ENCODE measurements at regions not wholly inside any gene's neighbourhood (a gene's known extent, or its start where the extent isn't known, plus 50 kb on each side); places are given as distances from the start of the nearest gene placed in this dataset.

DNA sequence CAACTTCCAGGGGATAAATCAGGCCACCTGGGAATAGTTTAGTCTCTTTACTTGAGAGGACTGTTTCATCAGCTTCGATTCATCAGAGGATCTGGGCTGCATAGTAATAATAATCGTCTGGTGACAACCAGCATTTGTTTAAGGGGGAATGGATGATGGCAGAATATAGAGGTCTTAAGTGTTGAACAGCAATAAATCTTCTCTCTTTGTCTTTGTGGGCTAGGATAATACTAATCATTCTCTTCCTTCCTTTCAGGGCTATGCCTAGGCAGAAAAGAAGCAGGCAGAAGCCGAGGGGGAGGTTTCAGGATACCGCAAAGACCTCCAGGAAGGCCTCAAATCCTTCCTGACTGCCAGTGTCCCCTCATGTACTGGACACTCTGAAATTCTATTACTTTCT lies 150.4 kb upstream of the GAREM1 start:
- no peak for DNase-seq

DNA sequence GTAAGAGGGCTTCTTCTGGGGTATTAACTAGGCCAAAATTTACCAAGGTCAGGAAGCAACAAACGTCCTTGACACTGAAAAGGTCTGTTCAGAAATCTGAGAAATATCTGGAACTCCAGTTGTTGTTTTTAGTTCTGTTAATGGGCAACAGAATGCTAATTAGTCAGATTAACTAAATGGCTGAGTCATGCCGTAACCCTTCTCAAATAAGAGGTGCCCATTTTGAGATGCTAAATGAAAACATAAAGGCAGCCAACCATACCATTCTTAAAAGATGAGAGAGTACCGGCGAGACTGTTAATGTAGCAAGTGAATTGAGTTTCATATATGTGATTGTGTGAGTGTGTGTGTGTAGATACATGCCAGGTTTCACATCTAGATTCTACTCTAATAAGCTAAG lies 147.9 kb upstream of the GAREM1 start:
- DNase-seq, result no peak

DNA sequence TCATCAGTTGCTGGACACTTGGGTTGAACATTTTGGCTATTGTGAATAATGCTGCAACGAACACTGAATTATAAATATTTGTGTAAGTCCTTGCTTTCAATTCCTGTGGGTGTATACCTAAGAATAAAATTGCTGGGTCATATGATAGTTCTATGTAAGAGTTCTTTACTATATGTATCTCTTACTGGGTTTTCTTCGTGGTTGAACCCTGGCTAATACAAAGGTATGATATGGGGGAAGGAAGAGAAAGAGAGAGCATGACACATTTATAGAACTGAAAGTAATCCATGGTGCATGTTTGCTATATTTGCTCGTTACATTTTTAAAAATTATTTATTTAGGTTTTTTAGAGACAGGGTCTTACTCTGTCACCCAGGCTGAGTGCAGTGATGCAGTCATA lies 143.1 kb upstream of the GAREM1 start:
- no peak for DNase-seq

DNA sequence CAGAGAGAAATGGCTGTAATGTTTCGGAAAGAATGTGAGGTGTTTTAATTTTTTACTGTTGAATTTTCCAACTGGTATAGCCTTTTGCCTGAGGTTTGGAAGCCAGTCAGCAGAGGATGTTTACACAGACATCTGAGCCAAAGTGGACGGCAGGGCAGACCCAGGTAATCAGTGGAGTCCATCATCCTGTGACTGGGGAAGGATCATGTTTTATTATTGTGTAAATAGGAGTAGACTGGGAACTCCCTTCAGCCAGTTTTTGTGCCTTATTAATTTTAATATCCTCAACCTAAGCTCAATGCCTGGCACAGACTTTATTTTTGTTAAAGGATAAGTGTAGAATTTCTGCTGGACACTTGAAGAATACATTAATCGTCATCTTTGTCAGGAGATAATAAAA lies 142.0 kb upstream of the GAREM1 start:
- peak; percentile 15 for DNase-seq

DNA sequence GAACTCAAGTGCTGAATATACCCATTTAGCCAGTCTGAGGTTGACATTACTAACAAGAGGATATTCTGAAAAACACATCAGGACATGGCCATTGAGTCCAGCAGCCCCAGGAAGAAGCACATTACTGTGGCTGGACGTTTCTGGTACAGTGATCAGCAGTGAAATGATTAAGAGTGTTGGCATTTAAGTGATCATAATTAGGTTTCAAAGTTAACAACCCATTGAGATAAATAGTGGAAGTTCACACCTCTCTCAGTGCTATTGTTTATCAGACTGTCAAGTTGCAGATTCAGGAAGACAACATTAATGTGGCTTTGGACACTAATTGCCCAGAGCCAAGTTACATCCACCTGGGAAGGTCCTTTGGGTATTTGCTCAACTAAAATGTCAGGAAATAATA lies 139.5 kb upstream of the GAREM1 start:
- no peak for DNase-seq

DNA sequence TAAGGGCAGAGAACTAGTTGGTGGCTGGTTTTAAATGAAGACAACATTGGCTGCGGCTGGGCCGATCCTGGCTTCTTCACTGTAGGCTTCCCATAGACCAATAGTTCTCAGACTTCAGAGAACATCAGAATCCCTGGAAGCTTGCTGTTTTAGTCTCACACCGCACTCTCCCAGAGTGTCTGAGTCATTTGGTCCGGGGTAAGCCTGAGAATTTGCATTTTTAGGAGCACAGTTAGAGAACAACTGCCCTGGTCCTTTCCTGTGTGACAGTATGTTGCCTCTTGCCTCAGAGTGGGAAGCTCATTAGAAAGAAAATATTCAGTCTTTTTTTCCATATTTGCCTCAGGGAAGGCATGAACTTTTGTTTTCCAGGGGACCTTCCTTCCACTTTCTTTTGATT lies 137.1 kb upstream of the GAREM1 start:
- DNase-seq, result no peak

DNA sequence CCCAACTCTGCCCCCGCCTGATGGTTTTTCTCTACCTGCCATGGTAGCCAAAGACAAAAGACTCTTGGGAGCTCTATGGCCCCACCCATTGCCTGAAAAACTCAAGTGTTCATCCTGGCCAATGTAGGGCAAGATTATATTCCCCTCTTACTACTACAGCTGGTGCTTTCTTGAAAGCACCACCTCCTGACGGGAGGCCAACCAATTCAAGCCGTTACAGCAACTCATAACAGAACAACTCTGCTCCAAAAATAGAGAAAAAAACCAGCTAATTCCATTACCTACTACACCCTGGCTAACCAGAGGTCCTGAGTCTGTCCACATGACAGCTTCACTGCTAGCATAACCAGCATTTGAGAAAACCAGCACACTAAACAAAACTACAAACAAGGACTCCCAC lies 127.5 kb upstream of the GAREM1 start:
- no peak for DNase-seq

DNA sequence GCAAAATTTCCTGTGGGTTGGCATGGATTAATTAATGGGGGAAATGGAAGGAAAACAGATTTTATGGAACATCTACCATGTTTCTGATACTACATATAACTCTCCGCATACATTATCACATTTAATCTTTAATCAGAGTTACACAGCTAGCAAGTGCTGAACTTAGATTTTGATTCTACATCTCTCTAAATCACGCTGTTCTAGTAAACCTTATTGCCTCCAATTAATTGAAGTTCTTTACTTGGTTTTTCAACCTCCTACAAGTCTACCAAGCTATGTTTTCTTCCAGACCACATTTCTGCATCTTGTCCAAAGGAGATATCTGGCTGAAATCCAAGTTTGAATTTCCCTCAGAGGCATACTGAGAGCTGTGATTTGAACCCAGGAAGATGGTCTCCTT lies 125.8 kb upstream of the GAREM1 start:
- no peak for DNase-seq

DNA sequence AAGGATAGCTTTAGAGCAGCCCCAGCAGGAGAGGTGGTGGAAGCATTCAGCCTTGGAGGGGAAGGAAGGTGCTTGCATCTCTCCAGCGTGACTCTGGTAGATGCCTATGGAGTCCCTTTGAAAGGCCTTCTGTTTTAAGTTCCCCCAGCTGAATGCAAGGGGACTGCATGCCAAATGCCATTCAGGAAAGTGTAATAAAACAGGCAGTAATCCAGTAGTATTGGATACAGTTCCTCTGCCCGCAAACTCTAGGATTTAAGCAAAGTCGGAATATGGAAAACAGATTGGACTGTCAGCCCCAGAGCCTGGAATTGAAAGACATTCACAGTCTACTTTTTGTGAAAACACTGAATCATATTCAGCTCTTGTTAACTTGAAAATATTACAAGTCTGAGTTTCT lies 125.2 kb upstream of the GAREM1 start:
- peak; percentile 21 for DNase-seq

DNA sequence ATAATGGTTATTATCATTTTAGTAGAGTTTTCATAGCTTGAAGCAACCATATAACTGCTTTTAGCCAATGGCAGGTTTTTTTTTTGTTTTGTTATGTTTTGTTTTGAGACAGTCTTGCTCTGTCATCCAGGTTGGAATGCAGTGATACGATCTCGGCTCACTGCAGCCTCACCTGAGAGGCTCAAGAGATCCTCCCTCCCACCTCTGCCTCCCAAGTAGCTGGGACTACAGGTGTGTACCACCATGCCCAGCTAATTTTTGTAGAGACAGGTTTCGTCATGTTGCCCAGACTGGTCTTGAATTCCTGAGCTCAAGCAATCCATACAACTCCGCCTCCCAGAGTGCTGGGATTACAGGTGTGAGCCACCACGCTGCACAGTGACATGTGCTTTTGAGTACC lies 117.5 kb upstream of the GAREM1 start:
- DNase-seq, result no peak

DNA sequence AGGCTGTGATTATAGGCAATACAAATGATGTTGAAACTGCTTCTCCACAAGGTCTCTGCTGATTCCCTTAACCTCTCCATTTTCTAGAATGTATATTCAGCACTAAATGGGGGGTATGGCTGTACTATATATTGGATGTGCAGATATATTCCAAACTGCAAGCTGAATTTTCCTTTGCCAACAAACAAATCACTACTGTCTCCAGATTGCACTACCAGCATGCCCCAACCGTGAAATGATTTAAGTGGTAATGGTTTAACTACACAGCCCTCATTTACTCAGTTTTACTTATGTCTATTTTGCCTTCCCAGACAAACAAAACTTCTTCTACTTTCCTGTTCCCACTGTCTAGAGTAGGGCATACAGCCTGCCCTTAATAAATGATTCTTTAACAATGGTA lies 112.7 kb upstream of the GAREM1 start:
- DNase-seq, result no peak

DNA sequence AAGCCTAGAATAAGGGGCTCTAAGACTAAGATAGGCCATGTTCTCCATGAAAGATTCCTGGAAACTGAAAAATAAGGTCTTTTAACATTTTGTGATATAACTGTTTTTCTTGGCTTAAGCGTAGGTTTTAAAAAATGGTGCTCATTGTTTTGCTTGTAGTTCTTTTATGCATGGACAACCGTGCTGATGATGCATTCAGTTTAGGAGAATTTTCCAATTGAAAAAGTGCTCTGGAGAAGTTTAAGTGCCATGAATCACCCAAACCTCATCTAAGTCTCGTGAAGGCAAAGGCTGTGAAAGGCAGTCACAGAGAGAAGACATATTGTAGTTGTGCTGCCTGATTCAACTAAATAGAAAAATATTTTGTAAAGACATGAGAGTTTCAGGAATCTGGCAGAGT lies 111.8 kb upstream of the GAREM1 start:
- DNase-seq, result no peak

DNA sequence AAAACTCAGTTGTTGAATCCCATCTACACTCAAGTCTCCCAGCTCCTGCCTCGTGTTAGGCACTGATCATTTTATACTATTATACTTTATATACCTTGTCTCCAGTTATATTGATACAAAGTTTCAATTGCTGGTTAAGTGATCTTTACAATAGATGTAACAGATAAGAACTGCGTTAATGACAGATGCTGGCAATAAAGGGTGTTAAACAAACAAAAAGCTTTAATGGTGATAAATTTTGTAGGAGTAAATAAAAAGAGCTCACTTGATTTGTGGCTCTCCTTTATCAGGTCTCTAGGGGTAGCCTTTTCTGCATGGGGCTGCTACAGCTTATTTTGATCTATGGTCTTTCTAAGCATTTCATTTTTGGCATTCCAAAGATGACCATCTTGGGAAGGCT lies 106.9 kb upstream of the GAREM1 start:
- no peak for DNase-seq

DNA sequence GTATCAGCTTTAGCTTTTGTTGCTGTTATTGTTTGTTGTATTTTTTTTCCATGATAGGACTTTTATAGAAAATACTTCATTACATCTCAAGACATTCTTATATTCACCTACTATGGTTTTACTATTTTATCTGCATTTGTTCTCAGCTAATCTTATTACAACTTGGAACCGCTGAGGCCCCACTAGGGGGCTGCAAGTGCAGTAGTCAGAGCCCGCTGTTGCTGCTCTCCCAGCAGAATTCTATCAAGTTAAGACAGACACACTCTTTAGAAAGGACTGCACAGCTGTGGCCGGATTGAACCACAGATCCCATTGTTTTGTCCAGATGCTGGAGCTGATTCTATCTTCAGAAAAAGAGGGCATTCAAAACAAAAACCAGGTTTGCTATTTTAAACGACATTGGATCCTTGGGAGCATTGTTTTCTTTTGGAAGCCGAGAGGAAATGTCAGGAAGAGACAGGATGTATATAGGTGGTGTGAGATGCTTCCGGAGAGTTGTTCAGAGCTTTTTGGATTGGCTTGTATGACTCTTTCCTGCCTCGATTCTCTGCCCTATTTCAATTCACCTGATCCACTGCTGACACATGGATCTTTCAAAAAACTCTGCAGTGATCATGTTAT lies 105.7 kb upstream of the GAREM1 start:
- DNase-seq, result peak; percentile 29

DNA sequence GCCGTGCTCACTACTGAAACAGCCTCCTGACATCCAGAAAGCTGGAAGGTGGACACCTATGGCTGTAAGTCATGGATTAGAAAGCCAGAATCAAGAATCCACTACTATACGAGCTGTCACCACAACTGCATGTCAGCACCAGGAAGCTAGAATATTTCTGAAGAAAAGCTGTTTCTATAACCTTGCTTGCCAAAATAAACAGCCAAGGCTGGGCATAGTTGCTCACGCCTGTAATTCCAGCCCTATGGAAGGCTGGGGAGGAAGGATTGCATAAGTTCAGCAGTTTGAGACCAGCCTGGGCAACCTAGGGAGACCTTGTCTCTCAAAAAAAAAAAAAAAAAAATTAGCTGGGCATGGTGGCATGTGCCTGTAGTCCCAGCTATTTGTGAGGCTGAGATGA lies 96.3 kb upstream of the GAREM1 start:
- no peak for DNase-seq

DNA sequence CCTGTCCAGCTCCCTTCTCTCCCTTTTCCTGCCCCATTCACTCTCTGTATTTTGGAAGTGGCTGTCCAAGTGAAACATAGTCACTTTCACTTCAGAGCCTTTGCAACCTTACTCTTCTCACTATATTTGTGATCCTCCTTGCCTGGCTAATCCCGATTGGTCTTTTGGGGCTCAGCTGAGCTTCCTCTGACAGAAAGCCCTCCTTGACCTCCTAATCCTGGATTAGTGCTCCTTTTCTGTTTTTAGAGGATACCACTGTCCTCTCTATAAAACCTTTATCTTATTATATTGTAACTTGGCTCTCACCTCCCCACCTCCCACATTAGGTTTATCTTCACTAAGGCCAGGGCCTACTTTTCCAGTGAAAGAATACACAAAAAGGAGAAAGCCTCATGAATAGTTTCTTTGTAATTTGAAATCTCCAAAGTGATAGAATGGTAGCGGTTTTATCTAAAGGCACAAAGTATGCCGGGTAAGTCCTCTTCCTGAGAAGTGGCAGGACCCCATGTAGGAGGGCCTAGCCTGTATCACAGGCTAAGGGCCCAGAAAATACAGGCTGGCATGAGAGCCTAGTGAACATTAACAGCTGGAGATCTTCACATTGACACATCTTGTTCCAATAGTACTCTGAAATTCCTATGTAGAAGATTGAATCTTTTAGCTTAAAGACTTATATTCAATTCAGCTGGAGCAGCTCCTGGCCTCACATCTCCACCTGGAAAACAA lies 83.1 kb upstream of the GAREM1 start:
- DNase-seq, result no peak

DNA sequence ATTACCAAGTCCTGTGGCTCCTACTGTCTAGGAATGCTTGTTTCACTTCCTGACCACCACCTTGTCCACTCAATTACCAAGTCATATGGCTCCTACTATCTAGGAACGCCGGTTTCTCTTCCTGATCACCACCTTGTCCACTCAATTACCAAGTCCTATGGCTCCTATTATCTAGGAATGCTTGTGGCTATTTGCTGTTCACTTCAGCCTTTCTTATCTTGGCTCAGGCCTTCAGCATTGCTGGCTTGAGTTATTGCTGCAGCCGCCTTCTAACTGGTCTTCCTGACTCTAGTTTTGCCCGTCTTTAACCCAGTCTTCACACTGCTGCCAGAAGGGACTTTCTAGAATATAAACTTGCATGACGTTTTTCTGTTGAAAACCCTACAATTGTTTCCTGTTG lies 82.5 kb upstream of the GAREM1 start:
- no peak for DNase-seq

DNA sequence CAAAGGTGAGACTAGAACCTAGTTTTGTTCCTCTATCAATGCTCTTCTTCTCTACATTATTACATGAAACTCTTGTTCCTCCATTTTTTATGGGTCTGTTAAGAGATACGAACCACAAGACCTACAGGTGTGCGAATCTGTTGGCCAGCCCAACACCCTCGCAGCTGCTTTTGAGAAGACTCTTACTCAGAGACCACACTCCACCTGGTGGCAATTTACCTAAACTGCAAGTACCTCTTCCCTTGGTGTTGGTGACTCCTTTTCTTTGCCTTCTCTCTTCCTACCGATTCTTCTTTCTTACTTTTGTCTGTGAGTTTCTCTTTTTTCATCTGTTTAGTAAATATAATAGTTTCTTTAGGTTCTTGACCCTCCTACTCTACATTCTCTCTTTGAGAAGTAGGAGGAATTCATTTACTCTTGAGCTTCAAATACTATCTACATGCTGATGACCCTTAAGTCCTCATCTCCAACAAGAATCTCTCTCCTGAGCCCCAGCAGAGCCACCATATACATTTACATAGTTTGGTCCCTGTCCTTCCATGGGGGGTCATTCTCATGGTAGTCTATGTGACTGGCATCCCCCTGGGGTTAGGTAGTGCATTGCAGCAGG lies 81.8 kb upstream of the GAREM1 start:
- DNase-seq, result peak; percentile 15

DNA sequence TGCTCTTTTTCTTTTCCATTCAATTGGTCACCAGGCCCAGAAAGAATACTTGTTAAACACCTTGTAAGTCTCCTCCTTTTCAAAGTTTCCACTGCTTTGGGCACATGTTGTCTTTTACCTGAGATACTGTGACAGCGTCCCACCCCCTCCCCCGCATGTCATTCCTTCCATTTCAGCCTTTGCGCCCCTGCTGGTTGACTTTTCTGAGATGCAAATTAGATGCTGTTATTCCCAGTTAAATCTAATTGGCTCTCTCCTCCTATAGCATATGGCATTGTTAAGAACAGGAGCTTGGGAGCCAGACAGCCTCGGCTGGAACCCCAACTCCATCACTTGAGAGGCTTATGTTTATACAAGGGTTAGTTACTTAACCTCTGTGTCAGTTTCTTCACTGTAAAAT lies 80.3 kb upstream of the GAREM1 start:
- no peak for DNase-seq

DNA sequence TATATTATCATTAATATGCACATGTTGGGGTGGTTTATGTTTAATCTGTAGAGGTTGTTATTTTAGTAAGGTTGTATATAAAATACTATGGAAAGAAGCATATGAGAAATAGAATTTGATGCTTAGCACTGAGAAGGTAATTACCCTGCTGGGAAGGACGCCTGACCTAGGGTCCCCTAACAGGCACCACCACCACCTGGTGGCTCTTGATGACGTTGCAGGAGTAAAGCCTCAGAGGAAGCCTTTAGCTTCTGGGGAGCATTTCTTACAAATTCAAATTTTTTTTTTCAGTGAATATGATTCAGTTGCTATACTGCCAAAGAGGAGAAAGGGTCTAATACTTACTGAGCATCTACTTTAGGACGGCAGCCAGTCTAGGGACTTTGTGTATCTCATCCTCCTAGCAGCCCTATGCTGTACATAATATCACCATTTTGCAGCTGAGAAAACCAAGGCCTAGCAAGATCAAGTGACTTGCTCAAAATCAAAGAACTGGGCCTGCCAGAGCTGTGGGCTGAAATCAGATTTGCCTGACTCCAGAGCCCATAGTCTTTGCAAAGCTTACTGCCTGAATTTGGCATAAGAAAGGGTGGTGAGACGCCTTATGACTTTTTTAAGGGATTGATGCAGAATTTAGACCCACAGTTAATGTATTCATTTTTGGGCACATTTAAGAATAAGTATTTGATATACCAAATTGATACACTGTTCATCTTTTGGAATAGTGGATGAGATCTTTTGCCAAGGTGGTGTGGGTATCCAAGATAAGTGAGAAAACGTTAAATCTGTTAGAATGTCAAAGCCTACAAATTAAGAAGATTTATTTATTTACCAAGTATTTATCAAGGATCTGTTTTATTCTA lies 78.8 kb upstream of the GAREM1 start:
- peak; percentile 32 for DNase-seq

DNA sequence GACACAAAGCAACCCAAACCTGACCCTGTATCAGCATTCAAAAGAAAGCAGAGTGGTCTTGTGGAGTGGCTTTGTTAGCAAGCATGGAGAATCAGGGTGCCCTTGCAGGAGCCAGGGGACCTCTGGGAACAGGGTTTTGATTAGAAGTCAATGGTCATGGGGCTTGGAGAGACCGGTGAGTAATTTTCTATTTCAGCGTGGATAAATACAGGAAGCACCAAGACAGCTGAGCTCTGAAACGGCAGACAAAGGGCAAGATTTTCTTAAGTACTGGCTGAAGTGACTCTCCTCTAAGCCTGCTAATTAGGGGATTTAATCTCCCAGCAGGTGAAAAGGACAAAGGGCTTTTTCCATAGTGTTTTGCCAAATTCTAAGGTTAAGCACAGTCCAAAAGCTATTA lies 78.0 kb upstream of the GAREM1 start:
- no peak for DNase-seq

DNA sequence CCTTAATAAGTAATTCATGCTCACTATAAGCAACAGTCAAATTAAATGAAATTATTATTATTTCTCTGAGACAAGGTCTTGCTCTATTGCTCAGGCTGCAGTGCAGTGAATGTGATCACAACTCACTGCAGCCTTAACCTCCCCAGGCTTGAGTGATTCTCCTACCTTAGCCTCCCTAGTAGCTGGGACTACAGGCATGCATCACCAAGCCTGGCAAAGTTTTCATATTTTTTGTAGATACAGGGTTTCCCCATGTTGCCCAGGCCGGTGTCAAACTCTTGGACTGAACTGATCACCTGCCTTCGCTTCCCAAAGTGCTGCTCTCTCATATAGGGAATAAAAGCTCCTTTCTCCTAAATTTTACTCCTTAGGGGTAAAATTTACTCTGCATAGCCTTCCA lies 74.9 kb upstream of the GAREM1 start:
- DNase-seq, result no peak

DNA sequence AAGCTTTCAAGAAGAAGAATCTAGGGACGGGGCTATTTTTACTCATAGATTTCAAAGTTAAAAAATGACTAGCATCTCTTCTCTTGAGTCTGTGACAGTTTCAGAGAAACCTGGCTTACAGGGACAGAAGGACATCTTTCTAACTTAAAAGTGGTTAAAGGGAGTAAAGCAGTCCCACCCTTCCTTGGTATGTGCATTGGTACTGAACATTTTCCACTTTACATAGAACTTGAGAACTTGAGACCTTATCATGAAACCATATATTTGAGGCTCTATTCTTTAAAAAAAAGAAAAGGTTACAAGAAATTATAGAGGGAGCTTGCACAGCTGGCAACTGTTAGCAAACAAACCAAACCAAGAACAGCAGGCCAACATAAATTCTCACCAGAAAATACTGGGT lies 73.4 kb upstream of the GAREM1 start:
- no peak for DNase-seq

All from hindlimb muscle (tissue), 1 donor.